ENCODE measurements at regions not wholly inside any gene's neighbourhood (a gene's known extent, or its start where the extent isn't known, plus 50 kb on each side); places are given as distances from the start of the nearest gene placed in this dataset.

GRCh38 chr1:56304975-56305374 lies 274.4 kb downstream of the PLPP3 start:
- FAIRE-seq: no peak

GRCh38 chr1:56303805-56304204 lies 275.6 kb downstream of the PLPP3 start:
- FAIRE-seq: no peak

- FAIRE-seq: no peak
Measured at GRCh38 chr1:56302878-56303277, 276.5 kb downstream of the PLPP3 start.

GRCh38 chr1:56301791-56302190 lies 277.6 kb downstream of the PLPP3 start:
- no peak for FAIRE-seq

GRCh38 chr1:56300836-56301235 lies 278.5 kb downstream of the PLPP3 start:
- FAIRE-seq: no peak

GRCh38 chr1:56298866-56299265 lies 280.5 kb downstream of the PLPP3 start:
- FAIRE-seq: no peak

GRCh38 chr1:56297904-56298303 lies 281.5 kb downstream of the PLPP3 start:
- FAIRE-seq: no peak

- FAIRE-seq: no peak
Measured at GRCh38 chr1:56297208-56297607, 282.2 kb downstream of the PLPP3 start.

- FAIRE-seq: no peak
Measured at GRCh38 chr1:56295949-56296929, 283.1 kb downstream of the PLPP3 start.

- FAIRE-seq: no peak
Measured at GRCh38 chr1:56291374-56291919, 287.9 kb downstream of the PLPP3 start.

- no peak for FAIRE-seq
Measured at GRCh38 chr1:56289260-56289659, 290.1 kb downstream of the PLPP3 start.

- no peak for FAIRE-seq
Measured at GRCh38 chr1:56287721-56288120, 291.6 kb downstream of the PLPP3 start.

GRCh38 chr1:56286956-56287355 lies 292.4 kb downstream of the PLPP3 start:
- FAIRE-seq: no peak

- no peak for FAIRE-seq
Measured at GRCh38 chr1:56286506-56286905, 292.9 kb downstream of the PLPP3 start.

GRCh38 chr1:56285554-56286402 lies 293.6 kb downstream of the PLPP3 start:
- FAIRE-seq: no peak

- no peak for FAIRE-seq
Measured at GRCh38 chr1:56284928-56285327, 294.4 kb downstream of the PLPP3 start.

- FAIRE-seq: no peak
Measured at GRCh38 chr1:56278061-56278460, 301.3 kb downstream of the PLPP3 start.

- no peak for FAIRE-seq
Measured at GRCh38 chr1:56268519-56269140, 310.7 kb downstream of the PLPP3 start.

GRCh38 chr1:56267611-56268010 lies 311.8 kb downstream of the PLPP3 start:
- FAIRE-seq: no peak

GRCh38 chr1:56266359-56266758 lies 313.0 kb downstream of the PLPP3 start:
- FAIRE-seq: no peak

- FAIRE-seq: no peak
Measured at GRCh38 chr1:56265216-56265615, 314.1 kb downstream of the PLPP3 start.

GRCh38 chr1:56263908-56264307 lies 315.5 kb downstream of the PLPP3 start:
- no peak for FAIRE-seq

- FAIRE-seq: no peak
Measured at GRCh38 chr1:56258371-56258770, 321.0 kb downstream of the PLPP3 start.
